ENCODE measurements at regions not wholly inside any gene's neighbourhood (a gene's known extent, or its start where the extent isn't known, plus 50 kb on each side); places are given as distances from the start of the nearest gene placed in this dataset.

DNA sequence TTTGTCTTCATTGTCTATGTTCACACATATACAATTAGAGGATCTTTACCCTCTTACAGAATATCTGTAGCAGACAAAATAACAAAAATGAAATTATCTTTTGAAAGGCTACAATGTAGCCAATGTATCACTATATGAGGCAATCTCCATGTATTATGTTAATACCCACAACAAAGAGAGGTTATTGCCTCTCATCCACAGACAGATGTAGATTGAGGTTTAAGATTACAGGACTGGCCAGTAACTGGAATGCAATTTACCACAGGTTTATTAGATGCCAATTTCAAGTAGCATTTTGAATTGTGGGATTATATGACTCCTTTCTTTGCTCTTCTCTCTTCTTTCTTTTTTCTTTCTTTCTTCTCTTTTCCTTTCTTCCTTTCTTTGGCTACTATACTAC, 242.6 kb downstream of the ANKRD50 start:
- no peak for DNase-seq (ENCODE audit: low spot score)

DNA sequence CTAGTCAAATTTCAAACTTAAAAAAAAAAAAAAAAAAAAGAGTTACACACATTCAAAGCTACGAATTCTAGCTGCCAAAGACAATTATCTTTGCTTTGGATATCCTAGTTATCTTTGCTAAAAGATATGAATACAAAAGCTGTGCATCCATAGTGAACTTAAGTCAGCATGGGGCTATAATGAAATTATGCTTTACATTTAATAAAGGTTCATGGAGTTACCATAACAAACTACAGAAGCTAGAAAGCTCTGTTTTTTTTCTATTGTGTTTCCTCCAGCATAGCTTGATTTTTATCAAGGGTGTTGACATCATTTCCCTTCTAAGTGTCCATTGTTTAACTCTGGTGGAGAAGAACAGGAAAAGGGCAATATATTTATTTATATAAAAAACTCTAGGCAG, 234.1 kb downstream of the ANKRD50 start:
- no peak for DNase-seq (ENCODE audit: low spot score)

DNA sequence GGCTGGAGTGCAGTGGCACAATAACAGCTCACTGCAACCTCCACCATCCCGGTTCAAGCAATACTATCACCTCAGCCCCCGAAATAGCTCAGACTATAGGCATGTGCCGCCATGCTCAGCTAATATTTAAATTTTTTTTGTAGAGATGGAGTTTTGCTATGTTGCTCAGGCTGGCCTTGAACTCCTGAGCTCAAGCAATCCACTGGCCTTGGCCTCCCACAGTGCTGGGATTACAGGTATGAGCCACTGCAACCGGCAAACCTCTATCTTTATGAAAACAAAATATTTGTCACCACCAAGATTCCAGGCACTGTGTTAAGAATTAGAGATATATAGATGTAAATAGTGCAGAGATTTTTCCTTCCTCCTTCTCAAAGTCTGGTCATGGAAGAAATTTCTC, 232.5 kb downstream of the ANKRD50 start:
- DNase-seq (ENCODE audit: low spot score) = no peak

DNA sequence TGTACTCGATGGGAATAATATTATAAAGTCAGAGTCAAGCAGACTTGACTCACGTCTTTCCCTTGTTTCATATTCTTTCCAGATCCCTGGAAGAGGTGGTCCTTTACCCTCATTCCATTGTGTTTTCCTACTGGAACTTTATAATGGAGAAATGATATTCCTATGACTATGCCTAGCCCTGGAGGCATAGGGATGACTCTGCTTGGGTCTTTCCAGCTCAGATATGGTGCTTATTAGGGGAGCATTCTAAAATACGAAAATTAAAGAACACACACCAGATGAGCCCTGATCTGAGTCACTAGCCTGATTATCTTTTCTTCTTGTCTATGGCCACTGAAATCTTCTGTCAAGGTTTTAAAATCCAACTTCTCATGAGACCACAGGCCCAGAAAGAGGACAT, 231.4 kb downstream of the ANKRD50 start:
- DNase-seq (ENCODE audit: low spot score) = no peak

DNA sequence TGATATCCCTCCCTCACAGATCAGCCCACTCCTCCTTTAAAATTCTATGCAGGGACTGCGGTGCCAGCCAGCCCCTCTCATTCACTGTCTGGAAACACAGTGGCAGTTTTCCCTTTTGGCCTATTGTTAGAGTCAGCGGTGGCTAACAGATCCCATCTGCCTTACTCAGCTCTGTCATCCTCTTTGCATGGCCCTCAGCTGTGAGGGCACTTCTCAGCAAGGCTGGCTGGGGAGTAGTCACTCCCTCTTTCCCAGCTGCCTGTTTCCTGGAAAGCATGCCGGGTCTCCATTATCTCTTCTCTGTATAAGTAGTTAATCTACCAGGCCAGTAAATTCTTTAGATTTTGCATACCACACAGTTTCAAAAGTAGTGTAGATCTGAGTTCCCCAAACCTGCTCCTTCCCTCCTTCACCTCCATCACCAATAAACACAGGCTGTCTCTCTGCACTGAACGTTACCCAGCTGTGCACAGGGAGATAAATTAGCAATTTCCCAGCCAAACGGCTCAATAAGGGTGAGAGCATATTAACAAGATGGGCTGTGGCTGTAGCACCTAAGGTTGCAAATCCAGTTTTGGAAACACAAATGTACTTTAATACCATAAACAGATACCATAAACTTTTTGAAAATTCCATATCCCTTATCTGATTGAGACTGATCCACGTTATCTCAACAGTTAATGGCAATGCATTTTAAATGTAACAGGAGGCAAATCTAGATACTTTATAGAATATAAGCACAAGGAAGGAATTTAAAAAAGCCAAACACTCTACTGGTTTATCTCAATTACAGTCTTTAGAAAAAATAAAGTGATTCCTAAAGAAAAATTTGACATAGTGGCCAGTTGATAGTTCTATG, 229.3 kb downstream of the ANKRD50 start:
- DNase-seq (ENCODE audit: low spot score) = no peak

DNA sequence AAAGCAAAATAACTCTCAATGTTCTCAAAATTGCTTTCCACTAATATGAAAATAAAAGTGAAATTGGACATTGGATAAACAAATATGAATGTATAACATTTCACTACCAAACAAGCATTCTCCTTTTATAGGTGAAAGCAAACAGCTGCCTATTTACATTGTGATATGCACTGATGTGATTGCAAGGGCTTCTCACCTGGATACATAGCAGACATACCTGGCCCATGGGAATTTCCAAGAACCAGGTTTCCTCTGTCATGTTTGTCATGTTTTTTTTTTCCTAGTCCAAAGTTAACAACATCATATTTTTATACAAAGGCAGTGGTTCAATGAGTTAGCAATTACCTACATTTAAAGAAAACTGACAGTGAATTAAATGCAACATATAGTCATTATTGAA, 228.5 kb downstream of the ANKRD50 start:
- DNase-seq (ENCODE audit: low spot score) = no peak

DNA sequence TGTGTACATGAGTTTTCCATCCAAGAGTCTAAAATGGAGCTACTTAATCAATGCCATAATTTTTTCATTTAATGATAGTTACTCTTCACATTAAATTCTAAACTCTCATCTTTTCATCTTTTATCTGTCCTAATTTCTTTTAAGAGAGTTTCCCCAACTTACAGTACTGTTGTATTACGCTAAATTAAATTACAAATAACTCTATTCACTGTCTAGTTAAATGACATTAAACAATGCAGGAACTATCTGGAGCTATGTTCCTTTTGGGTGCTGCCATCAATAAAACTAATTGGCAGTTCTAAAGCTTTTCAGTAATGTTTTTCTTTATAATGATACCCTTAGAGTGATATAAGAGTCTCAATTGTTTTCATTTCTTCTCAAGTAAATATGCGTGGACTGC, 227.6 kb downstream of the ANKRD50 start:
- no peak for DNase-seq (ENCODE audit: low spot score)

DNA sequence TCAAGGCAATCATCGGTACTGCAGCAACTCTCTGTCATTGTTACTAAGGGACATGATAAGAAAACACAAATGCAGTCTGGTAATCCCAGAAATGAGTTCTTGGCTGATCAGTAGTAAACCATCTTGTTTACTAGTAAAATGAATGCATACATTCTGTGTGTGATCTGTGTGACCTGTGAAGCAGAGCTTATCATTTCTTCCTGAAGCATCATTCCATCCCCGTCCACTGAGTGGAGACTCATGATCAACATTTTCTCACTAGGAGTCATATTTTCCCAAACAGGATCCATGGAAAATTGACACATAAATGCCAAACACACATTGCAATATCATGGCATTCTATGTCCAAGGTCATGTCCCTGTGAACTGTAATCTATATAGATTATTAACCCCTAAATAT, 226.1 kb downstream of the ANKRD50 start:
- DNase-seq (ENCODE audit: low spot score) = no peak

DNA sequence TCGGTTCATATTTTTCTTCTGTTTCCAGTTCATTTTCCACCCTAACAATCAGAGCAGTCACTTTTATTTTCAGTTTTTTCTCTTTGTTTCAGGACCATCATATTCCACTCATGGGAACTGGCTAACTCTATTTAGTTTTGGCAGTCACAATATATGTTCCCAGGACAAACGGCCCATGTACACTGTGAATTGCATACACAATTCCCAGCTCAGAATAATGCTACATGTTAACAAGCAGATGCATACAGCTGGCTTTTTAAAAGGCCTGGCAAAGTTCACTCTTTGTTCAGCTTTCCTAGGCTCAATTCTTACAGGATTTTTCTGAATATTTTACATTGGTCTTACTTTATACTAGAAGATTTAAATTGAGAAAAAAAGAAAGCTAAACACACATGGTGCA, 224.9 kb downstream of the ANKRD50 start:
- DNase-seq (ENCODE audit: low spot score) = no peak

DNA sequence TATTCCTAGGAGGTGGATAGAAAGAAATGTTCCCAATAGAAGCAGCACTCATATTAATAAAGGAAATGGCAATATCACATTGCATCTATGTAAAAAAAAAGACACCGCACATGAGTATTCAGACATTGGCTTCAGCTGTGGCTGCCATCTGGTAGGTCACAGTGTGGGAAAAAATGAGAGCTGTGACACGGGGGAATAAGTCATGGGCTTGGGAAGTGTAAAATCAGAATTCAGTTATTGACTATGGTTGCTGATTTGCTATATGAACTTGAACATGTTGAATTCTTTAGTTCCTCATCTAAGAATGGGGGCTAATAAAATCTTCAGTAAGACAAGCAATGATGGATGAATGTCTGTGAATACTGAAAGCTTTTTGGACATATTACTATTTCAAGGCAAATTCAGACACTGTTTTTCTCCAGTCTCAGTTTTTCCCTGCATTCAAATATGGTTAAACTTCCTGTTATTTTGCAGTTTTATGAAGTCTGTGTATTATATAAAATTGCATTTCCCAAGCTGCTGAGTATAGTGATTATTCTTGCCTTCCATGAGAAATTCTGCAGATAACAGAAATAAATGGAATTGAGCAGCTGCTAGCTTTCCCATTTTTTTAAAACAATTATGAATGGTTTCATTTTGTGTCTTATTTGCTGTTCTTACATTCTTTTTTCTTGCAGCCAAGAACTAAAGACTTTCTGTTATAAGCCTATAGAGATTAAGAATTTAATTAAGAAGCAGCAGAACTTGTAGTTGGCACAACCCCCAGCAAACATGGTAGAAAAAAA, 221.0 kb downstream of the ANKRD50 start:
- DNase-seq (ENCODE audit: low spot score) = no peak

DNA sequence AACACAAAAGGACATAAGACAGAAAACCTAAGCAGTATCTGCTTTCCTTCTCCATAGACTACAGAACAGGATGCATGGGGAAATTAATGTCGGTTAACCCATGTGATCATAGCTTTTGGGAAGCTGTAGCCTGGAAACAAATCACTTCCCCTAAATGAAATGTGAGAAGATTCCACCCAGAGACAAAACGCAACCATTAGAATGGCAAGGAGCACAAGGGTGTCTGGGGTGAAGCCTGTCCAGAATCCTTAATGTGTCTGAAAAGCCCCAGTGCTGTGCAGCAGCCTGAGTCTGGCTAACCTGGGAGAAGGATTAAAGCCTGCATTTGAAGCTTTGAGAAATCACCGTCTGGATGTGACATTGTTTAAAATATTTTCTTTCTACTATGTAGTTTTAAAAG, 213.3 kb downstream of the ANKRD50 start:
- no peak for DNase-seq (ENCODE audit: low spot score)

DNA sequence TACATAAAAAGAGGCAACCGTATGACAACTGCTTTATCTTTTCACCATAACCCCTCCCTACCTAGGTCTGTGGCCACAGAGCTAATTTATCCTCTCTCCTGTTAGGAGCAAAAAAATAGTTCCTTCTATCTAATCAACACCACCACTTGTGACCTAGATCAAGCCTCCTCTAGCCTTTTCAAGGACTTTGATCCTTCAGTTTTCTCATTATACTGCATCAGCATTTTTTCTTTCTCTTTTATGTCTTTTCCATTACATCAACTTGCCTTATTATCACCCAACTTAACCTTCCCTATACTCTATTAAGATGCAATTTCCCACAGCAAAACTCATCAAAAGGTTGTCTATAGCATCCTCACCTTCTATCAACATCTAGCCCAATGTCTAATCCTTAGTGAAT, 211.0 kb downstream of the ANKRD50 start:
- no peak for DNase-seq (ENCODE audit: low spot score)

DNA sequence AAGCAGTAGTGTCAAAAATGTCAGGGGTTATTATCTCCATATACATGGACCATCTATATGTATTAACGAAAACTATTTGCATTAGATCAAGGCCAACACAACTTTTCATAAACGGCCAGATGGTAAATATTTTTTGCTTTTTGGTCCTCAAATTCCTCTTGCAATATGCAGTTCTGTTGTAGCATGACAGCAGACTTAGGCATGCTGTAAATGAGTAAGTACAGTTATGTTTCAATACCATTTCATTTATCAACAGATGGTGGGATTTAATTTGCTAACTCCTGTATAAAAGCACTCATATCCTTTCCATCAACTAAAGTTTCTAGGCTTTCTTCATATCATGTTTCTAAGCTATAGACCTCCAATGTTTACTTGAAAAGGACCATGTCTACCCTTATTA, 208.1 kb downstream of the ANKRD50 start:
- DNase-seq (ENCODE audit: low spot score) = no peak

DNA sequence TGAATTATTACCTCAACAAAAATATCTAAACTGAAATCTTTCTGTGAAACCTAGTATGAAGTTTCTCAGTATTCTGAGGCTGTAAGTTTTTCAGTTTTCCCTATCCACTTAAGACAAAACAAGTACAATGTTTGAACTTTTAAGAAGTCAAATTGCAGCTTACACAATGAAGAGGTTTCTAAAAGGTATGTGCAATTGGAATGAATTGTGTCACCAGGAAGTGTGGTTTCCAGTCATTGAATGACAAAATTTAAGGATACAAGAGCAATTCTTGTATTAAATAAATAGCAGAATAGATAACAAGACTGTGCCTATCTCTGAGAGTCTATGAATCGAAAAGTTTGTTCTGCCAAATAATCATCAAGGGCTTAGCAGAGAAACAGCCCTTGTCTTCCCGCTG, 207.3 kb downstream of the ANKRD50 start:
- DNase-seq (ENCODE audit: low spot score) = no peak

DNA sequence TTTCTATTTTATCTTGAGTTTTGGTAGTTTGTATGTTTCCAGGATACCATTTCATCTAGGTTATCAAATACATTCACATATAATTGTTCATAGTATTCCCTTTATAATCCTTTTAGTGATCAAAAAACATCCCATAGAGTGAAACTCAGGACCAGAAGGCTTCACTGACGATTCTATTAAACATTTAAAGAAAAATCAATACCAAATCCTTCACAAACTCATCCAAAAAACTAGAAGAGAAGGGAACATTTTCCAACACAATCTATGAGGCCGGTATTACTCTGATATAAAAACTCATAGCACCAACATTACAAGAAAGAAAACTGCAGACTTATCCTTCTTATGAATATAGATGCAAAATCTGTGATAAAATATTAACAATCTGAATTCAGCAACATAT, 203.4 kb downstream of the ANKRD50 start:
- DNase-seq (ENCODE audit: low spot score) = no peak

DNA sequence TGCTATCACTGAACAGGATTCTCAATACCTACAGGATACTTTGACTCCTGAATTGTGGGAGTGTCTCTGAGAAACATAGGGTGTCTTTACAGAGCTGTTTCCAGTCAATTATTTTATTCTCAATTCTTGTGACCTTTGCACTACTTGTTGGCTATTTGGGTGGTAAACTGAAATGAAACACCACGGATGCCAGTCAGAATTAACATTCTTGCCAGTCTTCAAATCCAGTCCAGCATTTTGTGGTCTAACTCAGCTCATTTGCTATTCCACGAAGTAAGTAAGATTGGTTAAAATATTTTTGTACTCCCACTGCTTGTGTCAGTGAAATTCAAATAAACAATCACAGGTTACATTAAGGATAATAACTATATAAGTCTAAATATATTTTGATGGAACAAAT, 197.9 kb downstream of the ANKRD50 start:
- no peak for DNase-seq (ENCODE audit: low spot score)

DNA sequence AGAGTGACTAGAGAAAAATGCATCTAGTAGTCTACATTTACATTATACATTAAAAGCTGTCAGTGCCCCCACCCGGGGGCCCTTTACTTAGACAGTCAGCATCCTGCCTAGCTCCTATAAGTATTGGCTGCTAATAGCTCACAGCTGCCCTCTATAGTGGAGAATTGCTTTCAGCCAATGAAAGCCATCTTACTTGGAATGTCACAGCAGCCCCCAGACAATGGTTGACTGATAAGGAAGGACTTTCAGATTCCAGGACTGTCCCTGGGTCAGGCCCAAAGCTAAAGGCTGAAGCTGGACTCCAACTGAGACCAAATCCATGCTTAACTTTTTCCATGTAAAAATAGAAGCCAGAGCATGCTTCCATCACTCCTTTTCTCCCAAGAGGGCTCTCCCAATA, 196.9 kb downstream of the ANKRD50 start:
- DNase-seq (ENCODE audit: low spot score) = no peak

DNA sequence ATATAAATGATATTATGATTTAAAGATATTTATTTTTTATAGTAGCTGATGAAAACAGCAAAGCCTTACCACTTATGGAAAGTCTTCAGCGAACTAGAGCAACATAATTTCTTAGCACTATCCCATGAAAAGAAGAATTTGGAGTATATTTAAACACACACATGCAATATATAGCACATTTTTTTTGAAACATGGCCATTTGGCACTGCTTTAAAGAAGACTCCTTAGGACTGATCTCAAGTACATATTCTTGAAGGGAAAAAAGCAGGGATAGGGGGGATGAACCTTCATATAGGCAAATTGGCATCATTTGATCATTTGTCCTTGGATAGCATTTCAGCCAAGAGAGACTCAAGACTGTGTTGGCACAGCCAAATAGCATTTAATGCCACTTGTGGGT, 193.3 kb downstream of the ANKRD50 start:
- no peak for DNase-seq (ENCODE audit: low spot score)

DNA sequence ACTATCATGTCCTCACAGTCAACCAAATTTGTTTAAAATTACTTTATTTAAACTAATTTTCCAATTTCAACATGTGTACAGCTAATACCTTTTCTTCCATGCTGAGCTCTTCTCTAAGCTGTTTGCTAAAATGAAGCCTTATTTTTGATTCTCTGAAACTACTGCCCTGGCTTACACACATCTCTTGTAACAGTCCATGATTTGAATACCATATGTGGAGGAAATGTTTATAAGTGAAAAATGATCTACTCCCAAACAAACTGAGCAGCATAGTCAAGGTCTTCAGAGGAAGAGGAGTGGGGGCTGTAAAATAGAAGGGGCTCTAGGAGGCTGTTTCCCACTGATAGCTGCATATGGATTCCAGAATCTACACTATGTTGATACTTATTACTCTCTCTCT, 188.7 kb downstream of the ANKRD50 start:
- no peak for DNase-seq (ENCODE audit: low spot score)

DNA sequence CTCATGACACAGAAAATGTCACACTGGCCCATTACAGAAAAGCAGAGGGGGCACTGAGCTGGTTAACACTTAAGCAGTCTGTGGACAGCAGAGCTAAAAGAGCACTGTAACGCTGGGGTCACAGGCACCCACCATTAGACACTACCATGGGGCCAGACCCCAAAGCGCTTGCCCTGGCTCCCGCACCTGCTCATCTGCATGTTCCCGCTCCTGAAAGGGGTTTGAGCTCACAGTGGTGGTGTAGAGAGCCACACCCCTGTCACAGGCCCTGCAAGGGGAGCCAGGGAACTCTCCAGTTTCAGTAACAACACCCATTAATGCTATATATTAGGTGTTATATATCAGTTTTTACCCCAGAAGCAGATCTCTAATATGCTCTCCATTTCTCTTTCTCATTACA, 187.0 kb downstream of the ANKRD50 start:
- DNase-seq (ENCODE audit: low spot score) = no peak

DNA sequence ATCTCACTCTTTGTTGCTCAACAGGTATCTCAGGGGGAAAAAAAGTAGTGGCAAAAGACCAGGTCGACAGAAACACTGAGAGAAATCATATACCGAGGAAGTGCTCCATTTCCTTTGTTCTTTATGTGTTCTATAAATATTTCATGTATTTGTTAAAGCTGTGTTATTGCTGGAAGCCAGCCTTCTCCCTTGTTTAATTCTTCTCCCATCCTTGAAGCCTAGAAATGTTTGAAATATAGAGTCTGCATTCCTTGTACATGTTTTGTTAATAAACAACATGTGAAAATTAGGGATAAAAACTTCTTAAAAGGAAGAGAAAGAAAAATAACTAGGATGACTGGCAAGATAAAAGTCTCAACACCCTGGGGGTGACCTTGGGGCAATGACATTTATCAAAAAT, 186.2 kb downstream of the ANKRD50 start:
- no peak for DNase-seq (ENCODE audit: low spot score)

DNA sequence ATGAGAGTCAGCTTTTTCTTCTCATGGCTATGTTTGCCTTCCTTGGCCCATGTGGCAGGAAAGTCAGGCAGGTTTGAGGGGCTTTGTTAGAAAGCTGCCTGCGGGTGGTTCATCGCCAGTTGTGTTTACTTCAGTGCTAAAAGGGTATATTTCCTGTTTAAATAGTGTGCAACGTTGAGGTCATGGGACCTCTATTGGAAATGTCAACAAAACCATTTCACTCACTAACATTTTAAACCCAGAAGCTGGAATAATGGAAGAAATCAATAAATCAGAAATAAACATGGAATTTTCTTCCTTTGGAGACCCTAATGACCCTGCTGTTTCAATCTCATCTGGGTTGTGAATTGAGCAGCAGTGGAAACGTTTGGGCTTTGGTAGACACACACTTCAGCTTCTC, 185.8 kb downstream of the ANKRD50 start:
- DNase-seq (ENCODE audit: low spot score) = no peak

DNA sequence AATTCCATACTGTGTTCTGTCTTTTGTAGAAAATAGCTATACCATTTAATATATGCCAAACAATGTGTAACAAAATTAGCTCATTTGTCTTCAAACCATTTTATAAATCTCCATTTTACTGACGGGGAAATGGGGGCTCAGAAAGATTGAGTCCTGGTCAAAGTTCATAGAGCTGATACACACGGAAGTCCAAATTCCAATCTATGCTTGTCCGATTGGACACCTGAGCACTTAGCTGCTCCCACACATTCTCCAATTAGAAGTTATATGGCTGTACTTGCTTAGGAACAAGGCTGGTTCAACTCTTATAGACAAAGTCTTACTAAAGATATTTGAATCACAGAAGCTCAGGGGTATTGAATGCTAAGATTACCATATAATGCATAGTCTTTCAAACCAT, 185.2 kb downstream of the ANKRD50 start:
- DNase-seq (ENCODE audit: low spot score) = no peak

DNA sequence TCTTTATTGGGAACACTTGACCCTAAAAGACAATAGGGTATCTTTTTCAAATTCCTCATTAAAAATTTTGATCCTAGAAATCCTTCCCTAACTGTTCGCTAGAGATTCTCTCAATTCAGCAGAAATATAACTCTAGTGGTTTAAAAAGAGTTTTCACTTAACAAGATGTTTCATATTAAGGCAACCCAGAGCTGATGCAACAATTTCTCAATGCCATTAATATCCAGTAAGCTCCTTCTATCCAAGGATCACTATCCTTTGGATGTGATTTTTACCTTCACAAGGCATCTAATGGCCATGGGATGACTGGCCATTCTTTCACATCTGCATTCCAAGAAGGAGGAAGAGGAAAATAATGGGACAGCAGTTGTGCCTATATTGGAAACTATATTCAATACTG, 183.4 kb downstream of the ANKRD50 start:
- no peak for DNase-seq (ENCODE audit: low spot score)

Data from Ammon's horn (tissue), 1 donor.